OCI-LY7 (cell line): ENCODE measurements at regions not wholly inside any gene's neighbourhood (a gene's known extent, or its start where the extent isn't known, plus 50 kb on each side); places are given as distances from the start of the nearest gene placed in this dataset.

Experiments
- EZH2phosphoT487 ChIP-seq: fragments of 200-600 bp; sonication (generic); IDR thresholded peaks from 2 replicates; pipeline ENCODE4 v1.6.1; 2018; ENCODE audit warnings: low read depth, borderline replicate concordance, mild to moderate bottlenecking, mixed run types, antibody characterized with exemption, low read length, moderate library complexity, mixed read lengths
- TF ChIP-seq, protein P1 (sequence below): fragments of 200-600 bp; sonication (generic); conservative IDR thresholded peaks from 2 replicates; pipeline ENCODE4 v1.5.1; 2014; ENCODE audit warnings: mild to moderate bottlenecking, antibody characterized with exemption, low read length, moderate library complexity, mixed read lengths

DNA sequence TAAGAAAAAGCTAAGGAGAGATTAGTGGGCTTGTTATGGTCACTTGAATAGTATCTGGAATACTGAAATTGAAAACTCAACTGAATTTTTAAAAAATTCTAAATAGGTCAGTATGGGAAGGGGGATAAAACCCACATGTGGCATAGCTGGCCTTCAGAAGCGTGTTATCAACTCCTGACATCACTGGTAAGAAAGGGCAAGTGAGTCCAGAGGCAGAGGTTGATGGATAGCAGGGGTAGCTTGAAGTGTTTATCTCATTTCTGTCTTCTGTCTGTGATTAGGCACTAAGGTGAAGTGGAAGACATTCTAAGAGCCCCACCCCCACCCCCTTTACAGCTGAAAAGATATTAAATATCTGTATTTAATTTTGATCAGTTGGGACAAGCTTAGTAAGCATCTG is 261.4 kb upstream of the TMTC1 start:
- TF ChIP-seq, protein P1, sequence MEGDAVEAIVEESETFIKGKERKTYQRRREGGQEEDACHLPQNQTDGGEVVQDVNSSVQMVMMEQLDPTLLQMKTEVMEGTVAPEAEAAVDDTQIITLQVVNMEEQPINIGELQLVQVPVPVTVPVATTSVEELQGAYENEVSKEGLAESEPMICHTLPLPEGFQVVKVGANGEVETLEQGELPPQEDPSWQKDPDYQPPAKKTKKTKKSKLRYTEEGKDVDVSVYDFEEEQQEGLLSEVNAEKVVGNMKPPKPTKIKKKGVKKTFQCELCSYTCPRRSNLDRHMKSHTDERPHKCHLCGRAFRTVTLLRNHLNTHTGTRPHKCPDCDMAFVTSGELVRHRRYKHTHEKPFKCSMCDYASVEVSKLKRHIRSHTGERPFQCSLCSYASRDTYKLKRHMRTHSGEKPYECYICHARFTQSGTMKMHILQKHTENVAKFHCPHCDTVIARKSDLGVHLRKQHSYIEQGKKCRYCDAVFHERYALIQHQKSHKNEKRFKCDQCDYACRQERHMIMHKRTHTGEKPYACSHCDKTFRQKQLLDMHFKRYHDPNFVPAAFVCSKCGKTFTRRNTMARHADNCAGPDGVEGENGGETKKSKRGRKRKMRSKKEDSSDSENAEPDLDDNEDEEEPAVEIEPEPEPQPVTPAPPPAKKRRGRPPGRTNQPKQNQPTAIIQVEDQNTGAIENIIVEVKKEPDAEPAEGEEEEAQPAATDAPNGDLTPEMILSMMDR: no peak
- TF ChIP-seq EZH2phosphoT487: no peak
